ENCODE measurements at regions not wholly inside any gene's neighbourhood (a gene's known extent, or its start where the extent isn't known, plus 50 kb on each side); places are given as distances from the start of the nearest gene placed in this dataset.

DNA sequence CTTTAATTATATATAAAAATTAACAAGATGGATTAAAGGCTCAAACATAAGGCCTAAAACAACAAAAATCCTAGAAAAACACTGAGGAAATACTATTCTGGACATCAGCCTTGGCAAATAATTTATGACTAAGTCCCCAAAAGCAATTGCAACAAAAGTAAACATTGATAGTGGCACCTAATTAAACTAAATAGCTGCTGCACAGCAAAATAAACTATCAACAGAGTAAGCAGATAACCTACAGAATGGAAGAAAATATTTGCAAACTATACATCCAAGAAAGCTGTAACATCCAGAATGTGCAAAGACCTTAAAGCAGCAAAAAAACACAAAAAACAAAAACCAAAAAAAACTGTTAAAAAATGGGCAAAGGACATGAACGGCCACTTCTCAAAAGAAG lies 384.0 kb upstream of the SEMA3D start:
- Histone ChIP-seq H4K8ac (ENCODE audit: extremely low read depth, insufficient read depth, low read length) (no peak overlapping the region), H3K9me3 (ENCODE audit: insufficient read depth in 2 of 2, low read depth in 1 of 2, low read length in 1 of 2) (no peaks in the 10 kb centered on the region), H3K4ac (replicated peaks; ENCODE audit: insufficient read length, low read depth, low read length) (no peak overlapping the region), H3K4me1 (replicated peaks in 1 of 4; ENCODE audit: control insufficient read depth in 3 of 4, insufficient read depth in 4 of 4, low read length in 3 of 4) (no peaks in the 10 kb centered on the region), H3K4me2 (ENCODE audit: insufficient read depth in 1 of 2, low read depth in 2 of 2, low read length in 2 of 2) (no peak overlapping the region), H3K4me3 (ENCODE audit: extremely low read depth in 1 of 4, insufficient read depth in 2 of 4, low read depth in 3 of 4, low read length in 4 of 4) (no peak overlapping the region), H3K23ac (ENCODE audit: insufficient read length) (no peak overlapping the region), H2AK5ac (ENCODE audit: low read depth, low read length) (no peak overlapping the region), H4K91ac (replicated peaks; ENCODE audit: insufficient read length, low read length) (no peak overlapping the region), H2BK5ac (ENCODE audit: low read depth, low read length) (no peak overlapping the region), H3K27ac (ENCODE audit: low read depth, low read length) (no peak overlapping the region), H3K9ac (replicated peaks in 1 of 4; ENCODE audit: extremely low read depth in 1 of 4, low read depth in 3 of 4, low read length in 3 of 4) (no peak overlapping the region), H3K27me3 (replicated peaks in 1 of 4; ENCODE audit: control insufficient read depth in 3 of 4, extremely low read depth in 1 of 4, insufficient read depth in 3 of 4, low read length in 3 of 4) (no peaks in the 10 kb centered on the region), H3K18ac (ENCODE audit: extremely low read depth, low read length) (no peak overlapping the region), H3K14ac (ENCODE audit: insufficient read length) (no peak overlapping the region), H4K20me1 (replicated peaks in 1 of 2; ENCODE audit: control insufficient read depth in 1 of 2, insufficient read depth in 2 of 2, low read length in 2 of 2) (no peaks in the 10 kb centered on the region), H2BK12ac (ENCODE audit: low read depth, low read length) (no peak overlapping the region), H3K79me2 (ENCODE audit: control insufficient read depth in 1 of 2, insufficient read depth in 2 of 2, low read length in 2 of 2) (no peaks in the 10 kb centered on the region), H2BK20ac (ENCODE audit: low read length) (no peak overlapping the region), H2BK120ac (replicated peaks; ENCODE audit: low read depth, low read length) (no peak overlapping the region), H3K56ac (replicated peaks; ENCODE audit: insufficient read length, low read depth, low read length) (no peak overlapping the region), H2BK15ac (ENCODE audit: low read length) (no peak overlapping the region), H3K36me3 (ENCODE audit: control insufficient read depth in 2 of 4, insufficient read depth in 4 of 4, low read length in 3 of 4) (no peaks in the 10 kb centered on the region), H3K23me2 (ENCODE audit: low read depth, low read length) (no peaks in the 10 kb centered on the region), H2AFZ (ENCODE audit: low read length) (no peak overlapping the region), H3K79me1 (ENCODE audit: low read depth, low read length) (no peaks in the 10 kb centered on the region), H4K5ac (ENCODE audit: insufficient read length, low read depth, low read length) (no peak overlapping the region)
- ChIA-PET CTCF (ENCODE audit: partially characterized antibody) (no interaction called here), POLR2A (ENCODE audit: partially characterized antibody) (no interaction called here)
- FAIRE-seq (no peak), DNase-seq (ENCODE audit: low read depth in 1 of 2, low spot score in 2 of 2) (no peak)
- 83% methylated on average over 1 of the region's 1 CpG; no CpG with 5 or more reads in 1 of the 2 experiments for WGBS, 2 experiments (ENCODE audit: extremely low coverage in 1 of 2, insufficient coverage in 1 of 2, insufficient read length in 1 of 2, insufficient replicate concordance in 2 of 2, low coverage in 1 of 2, low lambda C conversion rate in 2 of 2, missing lambda C conversion rate in 1 of 2)
- no peak for TF ChIP-seq MAFK (IDR thresholded peaks at IDR 0.05; ENCODE audit: low read depth, low read length)
- no peak for TF ChIP-seq FOSL1 (IDR thresholded peaks at IDR 0.05; ENCODE audit: insufficient read depth, low read depth, low read length)
- TF ChIP-seq SP1 (IDR thresholded peaks at IDR 0.05; ENCODE audit: low read depth, low read length), result no peak
- no peak for TF ChIP-seq CREB1 (IDR thresholded peaks at IDR 0.05)
- TF ChIP-seq SP4 (IDR thresholded peaks at IDR 0.05; ENCODE audit: low read length), result no peak
- TF ChIP-seq JUN (IDR thresholded peaks at IDR 0.05; ENCODE audit: low read depth, low read length), result no peak
- no peak for TF ChIP-seq CBX5 (IDR thresholded peaks at IDR 0.05; ENCODE audit: low read depth, low read length)
- no peak for TF ChIP-seq NANOG (IDR thresholded peaks at IDR 0.05; ENCODE audit: insufficient read depth, low read depth, low read length, poor library complexity, severe bottlenecking)
- TF ChIP-seq, protein P1, sequence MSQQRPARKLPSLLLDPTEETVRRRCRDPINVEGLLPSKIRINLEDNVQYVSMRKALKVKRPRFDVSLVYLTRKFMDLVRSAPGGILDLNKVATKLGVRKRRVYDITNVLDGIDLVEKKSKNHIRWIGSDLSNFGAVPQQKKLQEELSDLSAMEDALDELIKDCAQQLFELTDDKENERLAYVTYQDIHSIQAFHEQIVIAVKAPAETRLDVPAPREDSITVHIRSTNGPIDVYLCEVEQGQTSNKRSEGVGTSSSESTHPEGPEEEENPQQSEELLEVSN (IDR thresholded peaks at IDR 0.05), result no peak

Measured in H1 (cell line).